ENCODE measurements at regions not wholly inside any gene's neighbourhood (a gene's known extent, or its start where the extent isn't known, plus 50 kb on each side); places are given as distances from the start of the nearest gene placed in this dataset.
"Not testable (repeated sequence)": the region's sequence is repeated elsewhere in the genome, so short reads cannot be mapped to it uniquely, and the experiment has no call there.

DNA sequence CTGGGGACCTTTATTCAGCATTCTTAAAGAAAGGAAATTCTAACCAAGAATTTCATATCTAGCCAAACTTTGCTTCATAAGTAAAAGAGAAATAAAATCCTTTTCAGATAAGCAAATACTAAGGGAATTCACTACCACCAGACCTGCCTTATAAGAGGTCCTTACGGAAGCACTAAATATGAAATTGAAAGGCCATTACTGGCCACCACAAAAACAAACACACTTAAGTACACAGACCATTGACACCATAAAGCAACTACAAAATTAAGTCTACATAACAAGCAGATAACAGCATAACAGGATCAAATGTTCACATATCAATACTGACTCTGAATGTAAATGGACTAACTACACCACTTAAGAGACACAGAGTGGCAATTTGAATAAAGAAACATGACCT lies 361.4 kb upstream of the POU5F2 start:
- DNase-seq (ENCODE audit: low spot score): no peak

DNA sequence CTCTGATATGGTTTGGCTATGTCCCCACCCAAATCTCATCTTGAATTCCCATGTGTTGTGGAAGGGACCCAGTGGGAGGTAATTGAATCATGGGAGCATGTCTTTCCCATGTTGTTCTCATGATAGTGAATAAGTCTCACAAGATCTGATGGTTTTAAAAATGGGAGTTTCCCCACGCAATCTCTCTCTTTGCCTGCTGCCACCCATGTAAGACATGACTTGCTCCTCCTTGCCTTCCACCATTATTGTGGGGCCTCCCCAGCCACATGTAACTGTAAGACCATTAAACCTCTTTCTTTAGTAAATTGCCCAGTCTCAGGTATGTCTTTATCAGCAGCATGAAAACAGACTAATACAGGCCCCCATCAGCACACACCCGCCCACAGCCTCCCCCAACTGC lies 356.0 kb upstream of the POU5F2 start:
- DNase-seq (ENCODE audit: low spot score): not testable (repeated sequence)

GRCh38 chr5:94094793-94095441 lies 353.5 kb upstream of the POU5F2 start:
- no peak for DNase-seq (ENCODE audit: low spot score)

- no peak for DNase-seq (ENCODE audit: low spot score)
Measured at GRCh38 chr5:94093300-94093699, 351.9 kb upstream of the POU5F2 start.

DNA sequence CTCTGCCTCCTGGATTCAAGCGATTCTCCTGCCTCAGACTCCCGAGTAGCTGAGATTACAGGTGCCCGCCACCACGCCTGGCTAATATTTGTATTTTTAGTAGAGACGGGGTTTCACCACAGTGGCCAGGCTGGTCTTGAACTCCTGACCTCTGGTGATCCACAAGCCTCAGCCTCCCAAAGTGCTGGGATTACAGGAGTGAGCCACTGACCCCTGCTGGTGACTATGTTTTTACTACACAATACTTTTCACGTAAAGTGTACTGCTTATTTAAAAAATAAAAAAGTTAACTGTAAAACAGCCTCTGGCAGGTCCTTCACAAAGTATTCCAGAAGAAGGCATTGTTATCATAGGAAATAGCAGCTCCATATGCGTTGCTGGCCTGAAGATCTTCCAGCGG lies 345.2 kb upstream of the POU5F2 start:
- DNase-seq (ENCODE audit: low spot score): not testable (repeated sequence)

DNA sequence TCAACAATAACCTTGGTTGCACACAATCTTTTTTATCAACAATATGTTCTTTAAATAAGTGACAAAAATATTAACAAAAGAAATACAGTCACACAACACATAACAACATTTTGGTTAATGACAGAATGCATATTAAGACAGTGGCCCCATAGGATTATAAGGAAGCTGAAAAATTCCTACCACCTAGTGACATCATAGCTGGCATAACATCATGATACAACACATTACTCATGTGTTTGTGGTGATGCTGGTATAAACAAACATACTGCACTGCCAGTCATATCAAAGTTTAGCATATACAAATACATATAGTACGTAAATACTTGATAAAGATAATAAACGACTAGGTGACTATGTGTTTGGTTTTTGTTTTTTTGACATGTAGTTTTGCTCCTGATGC lies 344.8 kb upstream of the POU5F2 start:
- no peak for DNase-seq (ENCODE audit: low spot score)

DNA sequence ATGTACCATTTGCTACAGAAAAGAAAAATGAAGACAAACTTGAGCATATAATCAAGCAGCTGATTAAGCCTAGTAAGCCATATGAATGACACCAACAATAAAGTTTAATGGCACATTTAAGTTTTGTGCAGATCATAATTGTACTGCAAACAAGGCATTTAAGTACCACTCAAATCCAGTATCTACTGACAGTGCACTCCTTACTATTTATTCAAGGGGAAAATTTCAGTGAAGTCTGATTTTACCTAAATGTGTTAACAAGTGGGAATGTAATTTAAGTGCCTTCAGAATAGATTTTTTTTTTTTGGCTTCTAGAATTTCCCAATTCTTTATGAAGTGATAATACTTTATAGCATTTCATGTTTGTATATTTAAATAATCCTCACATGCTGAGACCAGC lies 341.0 kb upstream of the POU5F2 start:
- no peak for DNase-seq (ENCODE audit: low spot score)

DNA sequence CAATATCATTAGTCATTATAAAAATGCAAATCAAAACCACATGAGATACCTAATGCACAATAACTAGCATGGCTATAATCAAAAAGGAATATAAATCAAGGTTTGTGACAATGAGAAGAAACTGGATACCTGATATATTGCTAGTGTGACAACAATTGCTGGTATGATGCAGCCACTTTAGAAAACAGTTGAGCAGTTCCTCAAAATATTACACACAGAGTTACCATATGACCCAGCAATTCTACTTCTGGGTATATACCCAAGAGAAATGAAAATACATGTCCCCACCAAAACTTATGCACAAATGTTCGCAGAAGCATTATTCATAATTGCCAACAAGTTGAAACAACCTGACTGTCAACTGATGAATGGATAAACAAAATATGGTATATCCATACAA lies 339.7 kb upstream of the POU5F2 start:
- no peak for DNase-seq (ENCODE audit: low spot score)

- DNase-seq (ENCODE audit: low spot score): no peak
Measured at GRCh38 chr5:94080390-94080789, 339.0 kb upstream of the POU5F2 start.

DNA sequence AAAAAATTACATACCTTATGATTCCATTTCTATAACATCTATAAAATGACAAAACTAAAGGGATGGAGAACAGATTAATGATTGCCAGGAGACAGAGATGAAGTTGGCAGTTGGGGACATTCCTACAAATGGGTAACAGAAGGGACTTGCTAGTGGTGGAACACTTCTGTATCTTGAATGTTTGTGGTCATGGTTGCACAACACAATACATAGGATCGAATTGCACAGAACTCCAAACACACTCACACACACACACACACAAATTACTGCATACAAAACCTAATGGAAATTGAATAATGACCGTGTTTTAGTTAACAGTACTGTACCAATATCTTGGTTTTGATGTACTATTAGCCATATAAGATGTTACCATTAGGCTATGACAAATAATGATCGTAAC lies 330.7 kb upstream of the POU5F2 start:
- no peak for DNase-seq (ENCODE audit: low spot score)

DNA sequence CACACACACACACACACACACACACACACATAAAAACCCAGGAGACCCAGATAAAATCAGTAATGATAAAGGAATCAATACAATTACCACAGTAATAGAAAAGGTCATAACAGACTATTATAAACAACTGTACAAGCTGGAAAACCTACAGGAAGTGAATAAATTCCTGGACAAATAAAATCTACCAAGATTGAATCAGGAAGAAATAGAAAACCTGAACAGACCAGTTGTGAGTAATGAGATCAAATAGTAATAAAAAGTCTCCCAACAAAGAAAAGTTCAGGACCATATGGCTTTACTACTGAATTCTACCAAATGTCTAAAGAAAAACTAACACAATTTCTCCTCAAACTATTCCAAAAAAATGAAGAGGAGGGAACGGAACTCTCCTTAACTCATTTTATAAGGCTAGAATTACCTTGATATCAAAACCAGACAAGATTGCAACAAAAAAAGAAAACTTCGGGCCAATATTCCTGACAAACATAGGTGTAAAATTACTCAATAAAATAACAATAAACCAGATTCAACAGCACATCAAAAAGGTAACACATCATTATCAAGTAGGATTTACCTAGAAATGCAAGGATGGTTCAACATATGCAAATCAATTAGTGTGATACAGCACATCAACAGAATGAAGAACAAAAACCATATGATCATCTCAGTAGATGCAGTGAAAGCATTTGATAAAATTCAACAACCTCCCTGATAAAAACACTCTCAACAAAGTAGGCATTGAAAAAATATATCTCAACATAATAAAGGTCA lies 325.2 kb upstream of the POU5F2 start:
- no peak for DNase-seq (ENCODE audit: low spot score)

DNA sequence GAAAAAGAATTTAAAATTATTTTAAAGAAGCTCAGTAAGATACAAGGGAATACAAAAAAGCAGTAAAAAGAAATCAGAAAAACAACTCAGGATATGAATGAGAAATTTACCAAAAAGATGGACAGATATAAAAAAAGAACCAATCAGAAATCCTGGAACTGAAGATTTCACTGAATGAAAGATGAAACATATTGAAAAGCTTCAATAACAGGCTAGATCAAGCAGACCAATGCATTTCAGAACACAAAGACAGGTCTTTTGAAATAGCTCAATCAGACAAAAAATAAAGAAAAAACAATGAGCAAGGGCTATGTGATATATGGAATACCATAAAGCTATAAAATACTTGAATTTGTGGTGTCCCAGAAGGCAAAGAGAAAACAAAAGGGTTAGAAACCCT lies 322.6 kb upstream of the POU5F2 start:
- DNase-seq (ENCODE audit: low spot score): no peak

DNA sequence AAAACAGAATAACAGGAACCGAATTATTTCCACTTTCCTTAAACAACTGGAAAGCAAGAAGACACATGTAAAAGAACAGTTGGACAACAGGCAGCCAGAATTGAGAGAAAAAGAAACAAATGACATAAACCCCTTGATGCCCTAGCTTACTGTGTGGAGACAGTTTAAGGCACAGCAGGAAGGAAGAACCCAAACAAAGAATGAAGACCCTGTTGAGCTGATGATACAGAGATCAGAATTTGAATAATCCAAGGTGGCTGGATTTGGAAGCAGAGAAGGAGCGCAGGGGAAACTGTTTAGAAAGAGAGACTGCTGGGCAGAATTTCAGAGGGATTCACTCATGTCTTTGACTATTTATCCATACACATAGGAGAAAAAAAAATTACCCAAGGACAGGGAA lies 316.3 kb upstream of the POU5F2 start:
- no peak for DNase-seq (ENCODE audit: low spot score)

DNA sequence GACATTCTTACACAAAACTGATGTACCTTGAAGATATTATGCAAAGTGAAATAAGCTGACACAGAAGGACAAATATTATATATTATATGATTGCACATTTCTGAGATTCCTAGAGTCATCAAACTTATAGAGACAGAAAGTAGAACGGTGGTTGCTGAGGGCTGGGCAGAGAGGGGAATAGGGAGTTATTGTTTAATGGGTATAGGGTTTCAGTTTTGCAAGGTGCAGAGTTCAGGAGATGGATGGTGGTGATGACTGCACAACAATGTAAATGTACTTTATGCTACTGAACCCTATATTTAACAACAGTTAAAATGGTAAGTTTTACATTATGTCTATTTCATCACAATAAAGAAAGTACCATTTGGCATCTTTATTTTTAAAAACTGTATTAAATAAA lies 315.8 kb upstream of the POU5F2 start:
- no peak for DNase-seq (ENCODE audit: low spot score)

GRCh38 chr5:94049307-94049922 lies 308.0 kb upstream of the POU5F2 start:
- not testable (repeated sequence) for DNase-seq (ENCODE audit: low spot score)

GRCh38 chr5:94045839-94046782 lies 304.7 kb upstream of the POU5F2 start:
- DNase-seq (ENCODE audit: low spot score): no peak

DNA sequence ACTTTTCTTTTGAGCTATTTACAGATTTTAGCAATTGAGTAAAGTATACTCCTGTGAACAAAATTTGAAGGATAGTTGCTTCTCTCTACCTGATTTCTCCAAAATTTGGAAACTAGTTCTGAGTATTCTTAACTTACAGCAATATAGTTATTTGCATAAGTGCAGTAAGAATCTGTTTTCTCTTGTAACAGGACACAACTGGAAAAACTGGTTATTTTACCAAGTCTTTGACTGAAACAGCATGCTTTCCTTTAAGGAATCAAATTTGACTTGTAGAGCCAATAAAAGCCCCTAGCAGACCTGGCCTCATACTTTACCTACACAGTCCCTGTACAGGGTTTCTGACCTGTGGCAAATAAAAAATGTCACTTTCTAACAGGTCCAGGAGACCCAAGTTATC lies 301.9 kb upstream of the POU5F2 start:
- DNase-seq (ENCODE audit: low spot score): no peak

DNA sequence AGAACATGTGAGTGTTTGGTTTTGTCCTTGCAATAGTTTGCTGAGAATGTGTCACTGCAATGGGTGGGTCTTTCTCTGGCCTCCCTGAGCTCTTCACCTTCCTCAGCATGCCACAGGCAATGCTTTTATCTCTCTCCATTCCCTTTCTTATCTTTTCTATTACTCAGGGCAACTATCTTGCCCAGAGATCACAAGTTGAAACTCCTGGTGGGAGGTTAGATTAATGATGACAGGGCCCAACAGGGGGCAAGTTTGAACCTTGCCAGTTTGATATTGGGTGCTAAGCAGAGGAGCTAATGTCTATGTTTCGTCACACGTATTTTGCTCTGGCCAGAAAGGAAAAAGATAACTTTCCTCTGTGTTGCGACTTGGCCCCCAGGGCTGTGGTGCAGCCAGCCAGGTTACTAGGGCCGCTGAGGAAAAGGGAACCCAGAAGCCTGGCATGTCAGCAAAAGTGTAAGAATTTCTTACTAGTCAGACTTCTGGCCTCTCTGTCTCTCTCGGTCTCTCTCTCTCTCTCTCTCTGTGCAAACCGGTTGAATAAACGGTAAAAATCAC lies 299.3 kb upstream of the POU5F2 start:
- no peak for DNase-seq (ENCODE audit: low spot score)

- DNase-seq (ENCODE audit: low spot score): no peak
Measured at GRCh38 chr5:94039101-94039500, 297.7 kb upstream of the POU5F2 start.

- DNase-seq (ENCODE audit: low spot score): no peak
Measured at GRCh38 chr5:94031631-94032030, 290.2 kb upstream of the POU5F2 start.

DNA sequence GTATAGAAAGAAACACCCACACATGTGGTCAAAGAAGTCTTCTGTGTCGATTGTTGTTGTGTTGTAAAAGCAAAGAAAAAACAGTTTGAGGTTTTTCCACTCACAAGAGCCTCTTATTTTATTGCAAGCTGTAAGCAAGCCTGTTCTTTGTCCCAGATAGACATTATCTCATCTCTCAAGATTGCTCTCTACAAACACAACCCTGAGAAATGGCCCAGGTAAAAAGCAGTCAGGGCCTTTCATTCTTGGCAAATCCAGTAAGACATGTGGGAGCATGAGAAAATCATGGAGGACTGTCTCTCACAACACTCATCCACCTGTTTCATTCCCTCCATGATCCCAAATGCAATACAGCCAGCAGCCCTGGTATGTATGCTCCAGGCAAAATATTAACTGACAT lies 286.6 kb upstream of the POU5F2 start:
- no peak for DNase-seq (ENCODE audit: low spot score)

DNA sequence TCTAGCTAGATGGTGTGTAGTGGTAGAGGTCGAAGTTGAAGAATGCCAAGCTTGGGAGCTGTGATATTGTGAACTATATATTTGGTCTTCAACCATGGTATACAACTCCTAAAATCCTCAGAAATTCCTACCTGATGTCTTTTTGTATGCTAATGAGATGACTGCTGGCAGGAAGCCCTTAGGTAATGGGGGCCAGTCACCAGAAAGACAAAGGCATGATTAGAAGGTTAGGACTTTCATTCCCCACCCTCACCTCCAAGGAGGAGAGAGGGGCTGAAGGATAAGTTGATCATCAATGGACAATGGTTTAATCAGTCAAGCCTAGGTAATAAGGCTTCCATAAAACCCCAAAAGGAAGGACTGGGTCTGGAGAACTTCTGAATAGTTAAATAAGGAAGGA lies 285.7 kb upstream of the POU5F2 start:
- DNase-seq (ENCODE audit: low spot score): no peak
